ENCODE measurements at regions not wholly inside any gene's neighbourhood (a gene's known extent, or its start where the extent isn't known, plus 50 kb on each side); places are given as distances from the start of the nearest gene placed in this dataset.

GRCh38 chr12:14157088-14157747 is 175.8 kb upstream of the GRIN2B start:
- no peaks in the 10 kb centered on the region; the same call in 2 of the 3 replicates for H3K9me3 Mint-ChIP-seq
- H3K4me2 ChIP-seq: no peak overlapping the region
- no peaks in the 10 kb centered on the region for H3K36me3 ChIP-seq (ENCODE audit: insufficient read depth)
- ATAC-seq: no peak
- no peak overlapping the region for H3K4me3 ChIP-seq
- H2AFZ ChIP-seq: no peak overlapping the region
- H3K27me3 Mint-ChIP-seq (ENCODE audit: insufficient read depth, low read depth, poor library complexity): peaks cover 1% of the 10 kb centered on the region
- no peaks in the 10 kb centered on the region for H4K20me1 ChIP-seq (replicated peaks; ENCODE audit: insufficient read depth)
- no peak for TF ChIP-seq POLR2AphosphoS5 (IDR thresholded peaks at IDR 0.05; ENCODE audit: low read depth)
- H3K79me2 ChIP-seq (replicated peaks; ENCODE audit: insufficient read depth): no peaks in the 10 kb centered on the region
- peaks cover 6% of the 10 kb centered on the region for H3K4me1 Mint-ChIP-seq
- H3K27ac ChIP-seq (ENCODE audit: low read depth): no peak overlapping the region
- H3K27ac Mint-ChIP-seq: no peak overlapping the region
- DNase-seq (ENCODE audit: low spot score): no peak
- H3F3A ChIP-seq (replicated peaks; ENCODE audit: low read depth): no peaks in the 10 kb centered on the region
- no peak overlapping the region for H3K4me3 Mint-ChIP-seq
- H3K4me1 ChIP-seq (ENCODE audit: insufficient read depth): peaks cover 6% of the 10 kb centered on the region
- no peaks in the 10 kb centered on the region for H3K27me3 ChIP-seq (ENCODE audit: insufficient read depth)
- no peaks in the 10 kb centered on the region for H3K9me2 ChIP-seq (ENCODE audit: insufficient read depth)
- no peaks in the 10 kb centered on the region for H3K36me3 Mint-ChIP-seq (ENCODE audit: low read depth)

GRCh38 chr12:14164266-14164665 is 182.9 kb upstream of the GRIN2B start:
- ATAC-seq: no peak
- Histone ChIP-seq H3K27ac (ENCODE audit: low read depth) (no peak overlapping the region), H4K20me1 (replicated peaks; ENCODE audit: insufficient read depth) (no peaks in the 10 kb centered on the region)

More at GRCh38 chr12:14164266-14164665, 182.9 kb upstream of the GRIN2B start:
- no peak overlapping the region for H3K27ac Mint-ChIP-seq
- Histone ChIP-seq H3F3A (replicated peaks; ENCODE audit: low read depth) (no peaks in the 10 kb centered on the region), H3K4me2 (no peak overlapping the region), H3K27me3 (ENCODE audit: insufficient read depth) (no peaks in the 10 kb centered on the region), H3K36me3 (ENCODE audit: insufficient read depth) (no peaks in the 10 kb centered on the region), H2AFZ (0 out of 2 replicates have a peak overlapping the region, but pooled peaks have one; percentile 43), H3K4me3 (no peak overlapping the region), H3K4me1 (ENCODE audit: insufficient read depth) (peaks cover 3% of the 10 kb centered on the region; the same call in 1 of the 2 replicates), H3K9me2 (ENCODE audit: insufficient read depth) (no peaks in the 10 kb centered on the region), H3K79me2 (replicated peaks; ENCODE audit: insufficient read depth) (no peaks in the 10 kb centered on the region)
- no peaks in the 10 kb centered on the region for H3K36me3 Mint-ChIP-seq (ENCODE audit: low read depth)
- DNase-seq (ENCODE audit: low spot score): no peak
- TF ChIP-seq, protein P1, sequence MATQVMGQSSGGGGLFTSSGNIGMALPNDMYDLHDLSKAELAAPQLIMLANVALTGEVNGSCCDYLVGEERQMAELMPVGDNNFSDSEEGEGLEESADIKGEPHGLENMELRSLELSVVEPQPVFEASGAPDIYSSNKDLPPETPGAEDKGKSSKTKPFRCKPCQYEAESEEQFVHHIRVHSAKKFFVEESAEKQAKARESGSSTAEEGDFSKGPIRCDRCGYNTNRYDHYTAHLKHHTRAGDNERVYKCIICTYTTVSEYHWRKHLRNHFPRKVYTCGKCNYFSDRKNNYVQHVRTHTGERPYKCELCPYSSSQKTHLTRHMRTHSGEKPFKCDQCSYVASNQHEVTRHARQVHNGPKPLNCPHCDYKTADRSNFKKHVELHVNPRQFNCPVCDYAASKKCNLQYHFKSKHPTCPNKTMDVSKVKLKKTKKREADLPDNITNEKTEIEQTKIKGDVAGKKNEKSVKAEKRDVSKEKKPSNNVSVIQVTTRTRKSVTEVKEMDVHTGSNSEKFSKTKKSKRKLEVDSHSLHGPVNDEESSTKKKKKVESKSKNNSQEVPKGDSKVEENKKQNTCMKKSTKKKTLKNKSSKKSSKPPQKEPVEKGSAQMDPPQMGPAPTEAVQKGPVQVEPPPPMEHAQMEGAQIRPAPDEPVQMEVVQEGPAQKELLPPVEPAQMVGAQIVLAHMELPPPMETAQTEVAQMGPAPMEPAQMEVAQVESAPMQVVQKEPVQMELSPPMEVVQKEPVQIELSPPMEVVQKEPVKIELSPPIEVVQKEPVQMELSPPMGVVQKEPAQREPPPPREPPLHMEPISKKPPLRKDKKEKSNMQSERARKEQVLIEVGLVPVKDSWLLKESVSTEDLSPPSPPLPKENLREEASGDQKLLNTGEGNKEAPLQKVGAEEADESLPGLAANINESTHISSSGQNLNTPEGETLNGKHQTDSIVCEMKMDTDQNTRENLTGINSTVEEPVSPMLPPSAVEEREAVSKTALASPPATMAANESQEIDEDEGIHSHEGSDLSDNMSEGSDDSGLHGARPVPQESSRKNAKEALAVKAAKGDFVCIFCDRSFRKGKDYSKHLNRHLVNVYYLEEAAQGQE (IDR thresholded peaks at IDR 0.05; ENCODE audit: unreplicated experiment): no peak
- TF ChIP-seq ZNF114 (CRISPR knock-in tag; IDR thresholded peaks at IDR 0.05) (no peak), EZH2phosphoT487 (IDR thresholded peaks at IDR 0.05; ENCODE audit: unreplicated experiment) (no peak), ZNF331 (CRISPR knock-in tag; IDR thresholded peaks at IDR 0.05; ENCODE audit: low read depth) (no peak), POLR2AphosphoS5 (IDR thresholded peaks at IDR 0.05; ENCODE audit: low read depth) (no peak), CREB1 (CRISPR knock-in tag; IDR thresholded peaks at IDR 0.05; ENCODE audit: low read depth) (no peak), CTCF (conservative IDR thresholded peaks at IDR 0.05; ENCODE audit: low read depth in 2 of 2) (no peak), JUNB (IDR thresholded peaks at IDR 0.05; ENCODE audit: unreplicated experiment) (no peak), STAT1 (IDR thresholded peaks at IDR 0.05; ENCODE audit: unreplicated experiment) (no peak), EZH2 (IDR thresholded peaks at IDR 0.05; ENCODE audit: low read depth, unreplicated experiment) (no peak), NANOG (IDR thresholded peaks at IDR 0.05; ENCODE audit: borderline replicate concordance) (no peak)
- TF ChIP-seq, protein P2, sequence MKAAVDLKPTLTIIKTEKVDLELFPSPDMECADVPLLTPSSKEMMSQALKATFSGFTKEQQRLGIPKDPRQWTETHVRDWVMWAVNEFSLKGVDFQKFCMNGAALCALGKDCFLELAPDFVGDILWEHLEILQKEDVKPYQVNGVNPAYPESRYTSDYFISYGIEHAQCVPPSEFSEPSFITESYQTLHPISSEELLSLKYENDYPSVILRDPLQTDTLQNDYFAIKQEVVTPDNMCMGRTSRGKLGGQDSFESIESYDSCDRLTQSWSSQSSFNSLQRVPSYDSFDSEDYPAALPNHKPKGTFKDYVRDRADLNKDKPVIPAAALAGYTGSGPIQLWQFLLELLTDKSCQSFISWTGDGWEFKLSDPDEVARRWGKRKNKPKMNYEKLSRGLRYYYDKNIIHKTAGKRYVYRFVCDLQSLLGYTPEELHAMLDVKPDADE (IDR thresholded peaks at IDR 0.05): no peak
- peaks cover 4% of the 10 kb centered on the region; the same call in 1 of the 3 replicates for H3K4me1 Mint-ChIP-seq
- H3K27me3 Mint-ChIP-seq (ENCODE audit: insufficient read depth, low read depth, poor library complexity): peaks cover 2% of the 10 kb centered on the region
- H3K9me3 Mint-ChIP-seq: no peaks in the 10 kb centered on the region; the same call in 1 of the 3 replicates
- H3K4me3 Mint-ChIP-seq: no peak overlapping the region

All from GM23338 (cell line).